ENCODE measurements at regions not wholly inside any gene's neighbourhood (a gene's known extent, or its start where the extent isn't known, plus 50 kb on each side); places are given as distances from the start of the nearest gene placed in this dataset.
"Not testable (repeated sequence)": the region's sequence is repeated elsewhere in the genome, so short reads cannot be mapped to it uniquely, and the experiment has no call there.

DNA sequence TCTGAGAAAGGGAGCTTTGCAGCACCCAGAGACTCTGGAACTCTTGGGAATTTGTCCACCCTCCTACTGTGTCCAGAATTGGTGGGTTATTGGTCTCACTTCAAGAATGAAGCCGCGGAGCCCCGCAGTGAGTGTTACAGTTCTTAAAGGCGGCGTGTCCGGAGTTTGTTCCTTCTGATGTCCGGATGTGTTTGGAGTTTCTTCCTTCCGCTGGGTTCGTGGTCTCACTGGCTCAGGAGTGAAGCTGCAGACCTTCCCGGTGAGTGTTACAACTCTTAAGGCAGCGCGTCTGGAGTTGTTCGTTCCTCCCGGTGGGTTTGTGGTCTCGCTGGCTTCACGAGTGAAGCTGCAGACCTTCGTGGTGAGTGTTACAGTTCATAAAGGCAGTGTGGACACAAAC lies 824.7 kb downstream of the LRRTM4 start:
- POLR2A ChIA-PET; DNase-seq (ENCODE audit: low read depth); H3K4me3 ChIP-seq (ENCODE audit: low read depth, low read length); CTCF ChIA-PET; H3K36me3 ChIP-seq (ENCODE audit: control insufficient read depth, insufficient read depth, low read length); H3K27me3 ChIP-seq (ENCODE audit: control insufficient read depth, insufficient read depth, low read length): not testable (repeated sequence)

- Histone ChIP-seq H3K36me3 (ENCODE audit: control insufficient read depth, insufficient read depth, low read length) (no peaks in the 10 kb centered on the region), H3K4me3 (ENCODE audit: low read depth, low read length) (no peak overlapping the region), H3K27me3 (ENCODE audit: control insufficient read depth, insufficient read depth, low read length) (no peaks in the 10 kb centered on the region)
- CTCF ChIA-PET, result no interaction called here
- DNase-seq (ENCODE audit: low read depth), result no peak
- POLR2A ChIA-PET, result no interaction called here
- no peak for TF ChIP-seq CTCF (IDR thresholded peaks at IDR 0.05; ENCODE audit: insufficient read depth, low read depth, low read length)
Observed at GRCh38 chr2:76692908-76693307, 829.3 kb downstream of the LRRTM4 start.

GRCh38 chr2:76688732-76689131 lies 833.4 kb downstream of the LRRTM4 start:
- no peak overlapping the region for H3K4me3 ChIP-seq (ENCODE audit: low read depth, low read length)
- H3K36me3 ChIP-seq (ENCODE audit: control insufficient read depth, insufficient read depth, low read length), result no peaks in the 10 kb centered on the region
- DNase-seq (ENCODE audit: low read depth), result no peak
- TF ChIP-seq CTCF (IDR thresholded peaks at IDR 0.05; ENCODE audit: insufficient read depth, low read depth, low read length), result no peak
- H3K27me3 ChIP-seq (ENCODE audit: control insufficient read depth, insufficient read depth, low read length), result no peaks in the 10 kb centered on the region
- CTCF ChIA-PET, result no interaction called here
- POLR2A ChIA-PET, result no interaction called here

- H3K27me3 ChIP-seq (ENCODE audit: control insufficient read depth, insufficient read depth, low read length), result no peaks in the 10 kb centered on the region
- DNase-seq (ENCODE audit: low read depth), result no peak
- no peaks in the 10 kb centered on the region for H3K36me3 ChIP-seq (ENCODE audit: control insufficient read depth, insufficient read depth, low read length)
- ChIA-PET POLR2A (no interaction called here), CTCF (no interaction called here)
- no peak overlapping the region for H3K4me3 ChIP-seq (ENCODE audit: low read depth, low read length)
- no peak for TF ChIP-seq CTCF (IDR thresholded peaks at IDR 0.05; ENCODE audit: insufficient read depth, low read depth, low read length)
Observed at GRCh38 chr2:76687923-76688322, 834.3 kb downstream of the LRRTM4 start.

DNA sequence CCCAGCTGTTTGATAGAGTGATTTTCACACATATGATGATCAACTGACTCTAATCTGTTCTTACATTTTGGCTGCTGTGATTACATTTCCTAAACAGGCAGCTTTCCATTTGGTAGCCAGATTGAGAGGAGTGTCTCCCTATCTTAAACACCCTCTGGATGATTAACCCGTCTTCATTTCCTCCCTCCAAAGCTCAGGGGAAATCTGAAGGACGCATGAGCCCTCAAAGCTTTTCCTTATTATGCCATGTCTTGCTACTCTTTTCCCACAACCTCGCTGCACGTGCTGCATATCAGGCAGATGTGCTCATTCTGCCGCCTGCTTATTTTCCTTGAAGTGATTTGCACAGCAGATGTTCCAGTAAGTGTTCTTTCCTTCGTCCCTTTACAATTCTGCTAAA lies 837.4 kb downstream of the LRRTM4 start:
- DNase-seq (ENCODE audit: low read depth), result no peak
- TF ChIP-seq CTCF (IDR thresholded peaks at IDR 0.05; ENCODE audit: insufficient read depth, low read depth, low read length), result no peak
- no peaks in the 10 kb centered on the region for H3K27me3 ChIP-seq (ENCODE audit: control insufficient read depth, insufficient read depth, low read length)
- H3K36me3 ChIP-seq (ENCODE audit: control insufficient read depth, insufficient read depth, low read length), result no peaks in the 10 kb centered on the region
- CTCF ChIA-PET, result no interaction called here
- no peak overlapping the region for H3K4me3 ChIP-seq (ENCODE audit: low read depth, low read length)
- POLR2A ChIA-PET, result no interaction called here

GRCh38 chr2:76679025-76679396 lies 843.2 kb downstream of the LRRTM4 start:
- no peak for TF ChIP-seq CTCF (IDR thresholded peaks at IDR 0.05; ENCODE audit: insufficient read depth, low read depth, low read length)
- H3K4me3 ChIP-seq (ENCODE audit: low read depth, low read length), result no peak overlapping the region
- H3K27me3 ChIP-seq (ENCODE audit: control insufficient read depth, insufficient read depth, low read length), result no peaks in the 10 kb centered on the region
- no peaks in the 10 kb centered on the region for H3K36me3 ChIP-seq (ENCODE audit: control insufficient read depth, insufficient read depth, low read length)
- POLR2A ChIA-PET, result no interaction called here
- CTCF ChIA-PET, result no interaction called here
- no peak for DNase-seq (ENCODE audit: low read depth)

All from BJ (cell line).